T-helper 17 cell (primary cell): ENCODE measurements at regions not wholly inside any gene's neighbourhood (a gene's known extent, or its start where the extent isn't known, plus 50 kb on each side); places are given as distances from the start of the nearest gene placed in this dataset.

ENCODE experiments used
- ATAC-seq: fragments of 150-1000 bp; cut with Tn5 transposase; 2 replicates; pipeline ENCODE4 v1.10.0; 2021; ENCODE audit warnings: mild to moderate bottlenecking, moderate library complexity
- DNase-seq, 3 donors: peaks; one replicate each; pipeline versions ENCODE4 v3.0.0 to v3.0.0-alpha.2; 2020 to 2021
- H3K9me3 ChIP-seq: one replicate; pipeline ENCODE4 v1.7.0; 2013; ENCODE audit warnings: low read length, mild to moderate bottlenecking; ENCODE audit not compliant: control insufficient read depth, poor library complexity, severe bottlenecking
- H3K27ac Mint-ChIP-seq: one replicate; pipeline ENCODE4 v1.8.0; 2022; ENCODE audit warnings: mild to moderate bottlenecking, moderate library complexity, mixed read lengths
- H3K27me3 Mint-ChIP-seq: one replicate; pipeline ENCODE4 v1.8.0; 2022; ENCODE audit warnings: mixed read lengths
- H3K36me3 Mint-ChIP-seq: one replicate; pipeline ENCODE4 v1.8.0; 2022; ENCODE audit warnings: low read depth, mixed read lengths
- H3K4me1 Mint-ChIP-seq: one replicate; pipeline ENCODE4 v1.8.0; 2022; ENCODE audit warnings: mild to moderate bottlenecking, mixed read lengths
- H3K4me3 Mint-ChIP-seq: one replicate; pipeline ENCODE4 v1.8.0; 2022; ENCODE audit warnings: mild to moderate bottlenecking, moderate library complexity, mixed read lengths

- H3K27ac Mint-ChIP-seq, result no peak overlapping the region
- H3K27me3 Mint-ChIP-seq, result no peaks in the 10 kb centered on the region
- no peaks in the 10 kb centered on the region for H3K36me3 Mint-ChIP-seq
- DNase-seq (no peak), ATAC-seq (no peak)
- no peaks in the 10 kb centered on the region for H3K9me3 ChIP-seq
- H3K4me3 Mint-ChIP-seq, result no peak overlapping the region
- H3K4me1 Mint-ChIP-seq, result no peaks in the 10 kb centered on the region
Measured at GRCh38 chr22:47647720-47648119, 885.3 kb downstream of the TBC1D22A start.

- H3K4me3 Mint-ChIP-seq, result no peak overlapping the region
- ATAC-seq (no peak), DNase-seq (no peak)
- no peaks in the 10 kb centered on the region for H3K9me3 ChIP-seq
- no peak overlapping the region for H3K27ac Mint-ChIP-seq
- H3K36me3 Mint-ChIP-seq, result no peaks in the 10 kb centered on the region
- no peaks in the 10 kb centered on the region for H3K4me1 Mint-ChIP-seq
- no peaks in the 10 kb centered on the region for H3K27me3 Mint-ChIP-seq
Measured at GRCh38 chr22:47647181-47647580, 884.7 kb downstream of the TBC1D22A start.

GRCh38 chr22:47645923-47646322 lies 883.5 kb downstream of the TBC1D22A start:
- Mint-ChIP-seq H3K4me3 (no peak overlapping the region), H3K27ac (no peak overlapping the region), H3K36me3 (no peaks in the 10 kb centered on the region), H3K4me1 (no peaks in the 10 kb centered on the region), H3K27me3 (no peaks in the 10 kb centered on the region)
- DNase-seq (no peak), ATAC-seq (no peak)
- no peaks in the 10 kb centered on the region for H3K9me3 ChIP-seq

GRCh38 chr22:47645450-47645914 lies 883.0 kb downstream of the TBC1D22A start:
- ATAC-seq (no peak), DNase-seq (no peak)
- no peaks in the 10 kb centered on the region for H3K36me3 Mint-ChIP-seq
- no peaks in the 10 kb centered on the region for H3K9me3 ChIP-seq
- H3K4me3 Mint-ChIP-seq, result no peak overlapping the region
- no peak overlapping the region for H3K27ac Mint-ChIP-seq
- no peaks in the 10 kb centered on the region for H3K4me1 Mint-ChIP-seq
- no peaks in the 10 kb centered on the region for H3K27me3 Mint-ChIP-seq

- Mint-ChIP-seq H3K27ac (no peak overlapping the region), H3K27me3 (peaks cover 7% of the 10 kb centered on the region), H3K4me3 (no peak overlapping the region), H3K36me3 (no peaks in the 10 kb centered on the region), H3K4me1 (no peaks in the 10 kb centered on the region)
- ATAC-seq (no peak), DNase-seq (no peak)
- peaks cover 3% of the 10 kb centered on the region for H3K9me3 ChIP-seq
Measured at GRCh38 chr22:47634347-47634746, 871.9 kb downstream of the TBC1D22A start.

GRCh38 chr22:47633111-47633510 lies 870.7 kb downstream of the TBC1D22A start:
- H3K27me3 Mint-ChIP-seq, result peaks cover 7% of the 10 kb centered on the region
- no peak overlapping the region for H3K4me3 Mint-ChIP-seq
- no peaks in the 10 kb centered on the region for H3K4me1 Mint-ChIP-seq
- DNase-seq (no peak), ATAC-seq (no peak)
- no peak overlapping the region for H3K27ac Mint-ChIP-seq
- H3K36me3 Mint-ChIP-seq, result no peaks in the 10 kb centered on the region
- peaks cover 3% of the 10 kb centered on the region for H3K9me3 ChIP-seq

- no peak overlapping the region for H3K27ac Mint-ChIP-seq
- no peaks in the 10 kb centered on the region for H3K36me3 Mint-ChIP-seq
- H3K4me1 Mint-ChIP-seq, result no peaks in the 10 kb centered on the region
- H3K4me3 Mint-ChIP-seq, result no peak overlapping the region
- DNase-seq (no peak), ATAC-seq (no peak)
- peaks cover 7% of the 10 kb centered on the region for H3K27me3 Mint-ChIP-seq
- peaks cover 3% of the 10 kb centered on the region for H3K9me3 ChIP-seq
Measured at GRCh38 chr22:47632701-47633100, 870.3 kb downstream of the TBC1D22A start.

GRCh38 chr22:47631571-47632102 lies 869.2 kb downstream of the TBC1D22A start:
- no peak for ATAC-seq
- Mint-ChIP-seq H3K4me1 (no peaks in the 10 kb centered on the region), H3K27me3 (peaks cover 7% of the 10 kb centered on the region), H3K36me3 (no peaks in the 10 kb centered on the region), H3K27ac (no peak overlapping the region), H3K4me3 (no peak overlapping the region)
- H3K9me3 ChIP-seq, result peaks cover 3% of the 10 kb centered on the region
- DNase-seq, result no peak

- no peaks in the 10 kb centered on the region for H3K36me3 Mint-ChIP-seq
- H3K4me3 Mint-ChIP-seq, result no peak overlapping the region
- H3K4me1 Mint-ChIP-seq, result no peaks in the 10 kb centered on the region
Measured at GRCh38 chr22:47630741-47631534, 868.5 kb downstream of the TBC1D22A start.

GRCh38 chr22:47629791-47630655 lies 867.6 kb downstream of the TBC1D22A start:
- no peaks in the 10 kb centered on the region for H3K27me3 Mint-ChIP-seq
- H3K27ac Mint-ChIP-seq, result no peak overlapping the region
- ATAC-seq (no peak), DNase-seq (no peak)
- no peak overlapping the region for H3K4me3 Mint-ChIP-seq
- peaks cover 3% of the 10 kb centered on the region for H3K9me3 ChIP-seq
- no peaks in the 10 kb centered on the region for H3K4me1 Mint-ChIP-seq
- no peaks in the 10 kb centered on the region for H3K36me3 Mint-ChIP-seq

More at GRCh38 chr22:47630741-47631534, 868.5 kb downstream of the TBC1D22A start:
- Mint-ChIP-seq H3K27ac (no peak overlapping the region), H3K27me3 (peaks cover 7% of the 10 kb centered on the region)
- peaks cover 3% of the 10 kb centered on the region for H3K9me3 ChIP-seq
- DNase-seq, result no peak
- ATAC-seq, result no peak

GRCh38 chr22:47629273-47629711 lies 866.8 kb downstream of the TBC1D22A start:
- H3K27ac Mint-ChIP-seq, result no peak overlapping the region
- ATAC-seq (no peak), DNase-seq (no peak)
- no peaks in the 10 kb centered on the region for H3K4me1 Mint-ChIP-seq
- H3K27me3 Mint-ChIP-seq, result no peaks in the 10 kb centered on the region
- no peaks in the 10 kb centered on the region for H3K36me3 Mint-ChIP-seq
- H3K4me3 Mint-ChIP-seq, result no peak overlapping the region
- H3K9me3 ChIP-seq, result peaks cover 3% of the 10 kb centered on the region

- H3K9me3 ChIP-seq, result no peaks in the 10 kb centered on the region
- ATAC-seq (no peak), DNase-seq (no peak)
- Mint-ChIP-seq H3K36me3 (no peaks in the 10 kb centered on the region), H3K4me1 (no peaks in the 10 kb centered on the region), H3K27ac (no peak overlapping the region), H3K4me3 (no peak overlapping the region), H3K27me3 (no peaks in the 10 kb centered on the region)
Measured at GRCh38 chr22:47628477-47629272, 866.2 kb downstream of the TBC1D22A start.
